SU-DHL-6 (cell line): ENCODE measurements at regions not wholly inside any gene's neighbourhood (a gene's known extent, or its start where the extent isn't known, plus 50 kb on each side); places are given as distances from the start of the nearest gene placed in this dataset.

ENCODE experiments used
- H2AFZ ChIP-seq: fragments of 200-600 bp; sonication (generic); 2 replicates; pipeline ENCODE4 v1.6.1; 2014; ENCODE audit warnings: low read depth, mild to moderate bottlenecking, moderate library complexity, mixed read lengths, antibody characterized with exemption, low read length; ENCODE audit not compliant: severe bottlenecking
- H3F3A ChIP-seq: fragments of 200-600 bp; shearing (Covaris generic); 2 replicates; pipeline ENCODE4 v1.6.0; 2016; ENCODE audit warnings: antibody characterized with exemption, mild to moderate bottlenecking; ENCODE audit not compliant: insufficient read depth
- H3K27ac ChIP-seq: fragments of 200-600 bp; sonication (generic); 2 replicates; pipeline ENCODE4 v1.5.1; 2016; ENCODE audit warnings: low read depth, mild to moderate bottlenecking, low read length, moderate library complexity, mixed read lengths
- H3K27me3 ChIP-seq: fragments of 200-600 bp; sonication (generic), shearing (Covaris generic); 2 replicates; pipeline ENCODE4 v1.6.0; 2014; ENCODE audit warnings: mild to moderate bottlenecking, low read length
- H3K36me3 ChIP-seq: fragments of 200-600 bp; sonication (generic); 2 replicates; pipeline ENCODE4 v1.6.1; 2014; ENCODE audit warnings: mild to moderate bottlenecking, low read length, mixed read lengths
- H3K4me2 ChIP-seq: fragments of 300-600, 200-600 bp; shearing (Covaris generic), sonication (generic); 2 replicates; pipeline ENCODE4 v1.6.0; 2014; ENCODE audit warnings: low read length, low read depth, mild to moderate bottlenecking; ENCODE audit not compliant: poor library complexity, severe bottlenecking
- H3K4me3 ChIP-seq: fragments of 200-600 bp; sonication (generic); 2 replicates; pipeline ENCODE4 v1.5.1; 2014; ENCODE audit warnings: antibody characterized with exemption, low read length, mild to moderate bottlenecking, mixed read lengths; ENCODE audit not compliant: insufficient read depth, poor library complexity, severe bottlenecking
- H3K79me2 ChIP-seq: fragments of 200-600 bp; sonication (generic); 2 replicates; pipeline ENCODE4 v1.6.1; 2014; ENCODE audit warnings: mild to moderate bottlenecking, low read length, moderate library complexity; ENCODE audit not compliant: insufficient read depth
- H3K9ac ChIP-seq: fragments of 200-600 bp; sonication (generic); 2 replicates; pipeline ENCODE4 v1.7.0; 2014; ENCODE audit warnings: mild to moderate bottlenecking, low read length
- H3K9me2 ChIP-seq: fragments of 200-600 bp; sonication (generic); replicated peaks from 2 replicates; pipeline ENCODE4 v1.6.1; 2014; ENCODE audit warnings: low read length; ENCODE audit not compliant: insufficient read depth
- H3K9me3 ChIP-seq: fragments of 200-600 bp; sonication (generic); 2 replicates; pipeline ENCODE4 v1.6.1; 2014; ENCODE audit warnings: low read length, mixed read lengths; ENCODE audit not compliant: insufficient read depth
- H4K20me1 ChIP-seq: fragments of 200-600 bp; sonication (generic); 2 replicates; pipeline ENCODE4 v1.6.1; 2014; ENCODE audit warnings: low read depth, mild to moderate bottlenecking, antibody characterized with exemption, low read length, moderate library complexity, mixed read lengths
- CTCF ChIP-seq: fragments of 200-600 bp; sonication (generic); IDR thresholded peaks from one replicate; pipeline ENCODE4 v1.5.1; 2017; ENCODE audit warnings: antibody characterized with exemption, mild to moderate bottlenecking, low read length, moderate library complexity; ENCODE audit not compliant: insufficient read depth, poor library complexity, severe bottlenecking
- EZH2phosphoT487 ChIP-seq: fragments of 200-600 bp; sonication (generic), shearing (Covaris generic); conservative IDR thresholded peaks from 2 replicates; pipeline ENCODE4 v1.6.1; 2018; ENCODE audit warnings: mild to moderate bottlenecking, antibody characterized with exemption, low read length, moderate library complexity, mixed read lengths

DNA sequence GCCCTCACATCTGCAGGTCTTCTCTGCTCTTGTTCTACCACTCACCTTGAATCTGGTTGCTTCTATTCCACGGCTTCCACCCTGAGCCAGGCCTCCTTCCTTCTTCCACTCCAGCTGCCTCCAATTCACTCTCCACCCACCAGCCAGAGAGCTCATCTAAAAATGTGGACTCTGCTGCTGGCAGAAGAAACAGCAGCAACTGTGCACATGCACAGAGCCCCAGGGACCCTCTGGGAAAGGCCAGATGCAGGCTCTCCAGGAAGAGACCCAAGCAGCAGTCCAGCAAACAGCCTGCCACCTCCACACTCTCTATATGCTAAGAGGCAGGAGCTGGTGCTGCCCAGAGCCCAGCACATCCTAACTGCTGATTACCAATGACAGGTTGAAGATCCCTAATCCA lies 162.6 kb upstream of the TOP1 start:
- no peaks in the 10 kb centered on the region for H3F3A ChIP-seq

DNA sequence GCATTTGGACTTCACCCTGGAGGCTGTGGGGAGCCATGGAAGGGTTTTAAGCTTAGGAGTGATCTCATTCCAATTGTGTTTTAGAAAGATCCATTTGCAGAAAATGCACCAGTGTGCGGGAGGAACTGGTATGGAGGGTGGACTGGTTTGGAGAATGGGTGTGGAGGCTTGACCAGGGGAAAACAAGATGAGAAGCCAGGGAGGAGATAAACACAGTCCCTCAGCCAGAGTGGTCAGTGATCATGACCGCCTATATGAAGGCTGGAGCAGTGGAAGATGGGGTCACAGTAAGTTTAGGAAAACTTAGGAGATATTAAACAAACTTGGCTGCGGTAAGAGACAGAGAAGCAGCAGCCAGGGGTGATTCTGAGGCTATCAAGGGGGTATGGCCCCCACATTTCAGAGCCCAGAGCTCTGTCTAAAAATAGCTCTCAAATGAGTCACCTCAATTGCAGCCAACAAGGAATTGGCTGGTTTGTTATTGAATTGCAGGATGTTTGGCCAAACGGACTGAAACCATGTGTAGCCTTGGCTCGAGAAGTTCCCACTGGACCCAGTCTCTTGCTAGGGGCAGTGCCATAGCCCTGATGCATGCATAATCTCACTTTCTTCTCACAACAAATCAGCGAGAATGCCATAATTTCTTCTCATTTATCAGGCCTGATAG lies 159.9 kb upstream of the TOP1 start:
- Histone ChIP-seq H4K20me1 (no peaks in the 10 kb centered on the region), H3K4me3 (no peak overlapping the region), H3K9ac (no peak overlapping the region), H3K27ac (no peak overlapping the region), H3K36me3 (no peaks in the 10 kb centered on the region), H3K9me2 (no peaks in the 10 kb centered on the region), H3F3A (no peaks in the 10 kb centered on the region), H3K9me3 (no peaks in the 10 kb centered on the region), H2AFZ (no peak overlapping the region), H3K79me2 (no peaks in the 10 kb centered on the region), H3K4me2 (no peak overlapping the region), H3K27me3 (no peaks in the 10 kb centered on the region)
- TF ChIP-seq EZH2phosphoT487 (no peak), CTCF (no peak)

More for the DNA sequence above, 162.6 kb upstream of the TOP1 start:
- H3K27me3 ChIP-seq = no peaks in the 10 kb centered on the region
- H3K4me3 ChIP-seq = no peak overlapping the region
- H3K9me2 ChIP-seq = no peaks in the 10 kb centered on the region
- H3K79me2 ChIP-seq = no peaks in the 10 kb centered on the region
- H3K9me3 ChIP-seq = no peaks in the 10 kb centered on the region
- H4K20me1 ChIP-seq = no peaks in the 10 kb centered on the region
- no peaks in the 10 kb centered on the region for H3K36me3 ChIP-seq
- TF ChIP-seq CTCF (no peak), EZH2phosphoT487 (no peak)
- H2AFZ ChIP-seq = no peak overlapping the region
- H3K9ac ChIP-seq = no peak overlapping the region
- no peak overlapping the region for H3K27ac ChIP-seq
- H3K4me2 ChIP-seq = no peak overlapping the region

- no peaks in the 10 kb centered on the region for H3F3A ChIP-seq
- H3K9me3 ChIP-seq = no peaks in the 10 kb centered on the region
- H2AFZ ChIP-seq = no peak overlapping the region
- H3K4me2 ChIP-seq = no peak overlapping the region
- no peak for TF ChIP-seq EZH2phosphoT487
- no peak for TF ChIP-seq CTCF
- no peak overlapping the region for H3K4me3 ChIP-seq
- H4K20me1 ChIP-seq = no peaks in the 10 kb centered on the region
- H3K27me3 ChIP-seq = no peaks in the 10 kb centered on the region
- H3K9me2 ChIP-seq = no peaks in the 10 kb centered on the region
- H3K9ac ChIP-seq = no peak overlapping the region
- H3K27ac ChIP-seq = no peak overlapping the region
- no peaks in the 10 kb centered on the region for H3K79me2 ChIP-seq
- no peaks in the 10 kb centered on the region for H3K36me3 ChIP-seq
Measured at GRCh38 chr20:40869218-40870147, 159.1 kb upstream of the TOP1 start.
